PFSK-1 (cell line): ENCODE measurements at regions not wholly inside any gene's neighbourhood (a gene's known extent, or its start where the extent isn't known, plus 50 kb on each side); places are given as distances from the start of the nearest gene placed in this dataset.

Experiments used
- FOXP2 ChIP-seq: optimal IDR thresholded peaks from 2 replicates; pipeline ENCODE3; 2011; ENCODE audit warnings: borderline replicate concordance, control low read depth, inconsistent platforms; ENCODE audit not compliant: insufficient read depth; ENCODE audit errors: extremely low read length, extremely low read depth
- POLR2AphosphoS5 ChIP-seq: IDR thresholded peaks from 2 replicates; pipeline ENCODE4 v1.6.1; 2012; ENCODE audit warnings: low read depth, mild to moderate bottlenecking, control low read depth, low read length, moderate library complexity
- SIN3A ChIP-seq: IDR thresholded peaks from 2 replicates; pipeline ENCODE4 v1.6.1; 2012; ENCODE audit warnings: mild to moderate bottlenecking, low read length, moderate library complexity, borderline replicate concordance; ENCODE audit not compliant: insufficient read depth
- TAF1 ChIP-seq: IDR thresholded peaks from 2 replicates; pipeline ENCODE4 v1.6.1; 2012; ENCODE audit warnings: low read length, control low read depth, borderline replicate concordance; ENCODE audit not compliant: insufficient read depth
- TF ChIP-seq, protein P1 (sequence below), 2 experiments: IDR thresholded peaks; 2 replicates each; pipeline versions ENCODE4 v1.6.1 to v1.8.0; 2011 to 2012; ENCODE audit warnings: low read depth in 2 of 2, low read length in 2 of 2, control low read depth in 1 of 2, inconsistent platforms in 1 of 2, mild to moderate bottlenecking in 1 of 2, moderate library complexity in 1 of 2; ENCODE audit not compliant: insufficient read depth in 1 of 2

DNA sequence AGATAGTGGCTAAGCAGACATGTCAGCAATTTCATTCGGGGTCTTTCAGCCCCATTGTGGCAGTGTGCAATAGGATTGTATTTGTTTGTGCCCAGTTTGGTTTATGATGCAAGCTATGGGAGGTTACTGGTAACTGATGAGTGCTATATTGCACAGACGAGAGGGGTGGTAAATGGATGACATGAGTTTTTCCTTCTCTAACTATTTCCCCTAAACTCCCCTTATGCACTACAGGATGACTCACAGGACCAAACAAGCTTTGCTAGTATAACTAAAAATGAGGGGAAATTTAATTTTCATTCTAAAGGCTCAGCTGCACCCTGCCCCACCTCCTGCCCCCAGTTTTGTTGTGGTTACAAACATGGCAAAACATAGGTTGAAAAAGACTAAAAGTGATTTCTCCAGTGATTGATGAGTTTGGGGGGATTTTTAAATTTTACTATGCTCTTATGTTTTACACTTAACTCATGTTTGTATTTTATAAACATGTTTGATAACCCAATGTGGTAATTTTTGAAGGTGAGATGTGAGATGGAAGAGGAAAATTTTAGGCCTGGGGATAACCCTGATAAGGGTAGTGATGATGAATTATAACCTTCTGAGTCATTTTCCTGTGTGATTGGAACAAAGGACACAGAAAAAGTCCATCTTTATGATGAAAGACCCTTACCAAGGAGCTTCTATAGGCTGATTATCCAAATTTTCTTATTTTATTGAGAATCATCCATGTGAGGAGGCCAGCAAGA, 60.8 kb upstream of the NAMPT start:
- TF ChIP-seq, protein P1, sequence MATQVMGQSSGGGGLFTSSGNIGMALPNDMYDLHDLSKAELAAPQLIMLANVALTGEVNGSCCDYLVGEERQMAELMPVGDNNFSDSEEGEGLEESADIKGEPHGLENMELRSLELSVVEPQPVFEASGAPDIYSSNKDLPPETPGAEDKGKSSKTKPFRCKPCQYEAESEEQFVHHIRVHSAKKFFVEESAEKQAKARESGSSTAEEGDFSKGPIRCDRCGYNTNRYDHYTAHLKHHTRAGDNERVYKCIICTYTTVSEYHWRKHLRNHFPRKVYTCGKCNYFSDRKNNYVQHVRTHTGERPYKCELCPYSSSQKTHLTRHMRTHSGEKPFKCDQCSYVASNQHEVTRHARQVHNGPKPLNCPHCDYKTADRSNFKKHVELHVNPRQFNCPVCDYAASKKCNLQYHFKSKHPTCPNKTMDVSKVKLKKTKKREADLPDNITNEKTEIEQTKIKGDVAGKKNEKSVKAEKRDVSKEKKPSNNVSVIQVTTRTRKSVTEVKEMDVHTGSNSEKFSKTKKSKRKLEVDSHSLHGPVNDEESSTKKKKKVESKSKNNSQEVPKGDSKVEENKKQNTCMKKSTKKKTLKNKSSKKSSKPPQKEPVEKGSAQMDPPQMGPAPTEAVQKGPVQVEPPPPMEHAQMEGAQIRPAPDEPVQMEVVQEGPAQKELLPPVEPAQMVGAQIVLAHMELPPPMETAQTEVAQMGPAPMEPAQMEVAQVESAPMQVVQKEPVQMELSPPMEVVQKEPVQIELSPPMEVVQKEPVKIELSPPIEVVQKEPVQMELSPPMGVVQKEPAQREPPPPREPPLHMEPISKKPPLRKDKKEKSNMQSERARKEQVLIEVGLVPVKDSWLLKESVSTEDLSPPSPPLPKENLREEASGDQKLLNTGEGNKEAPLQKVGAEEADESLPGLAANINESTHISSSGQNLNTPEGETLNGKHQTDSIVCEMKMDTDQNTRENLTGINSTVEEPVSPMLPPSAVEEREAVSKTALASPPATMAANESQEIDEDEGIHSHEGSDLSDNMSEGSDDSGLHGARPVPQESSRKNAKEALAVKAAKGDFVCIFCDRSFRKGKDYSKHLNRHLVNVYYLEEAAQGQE (IDR thresholded peaks at IDR 0.05; ENCODE audit: insufficient read depth in 1 of 2, low read depth in 2 of 2, low read length in 2 of 2), result no peak
- no peak for TF ChIP-seq TAF1
- TF ChIP-seq POLR2AphosphoS5, result no peak
- no peak for TF ChIP-seq SIN3A
- no peak for TF ChIP-seq FOXP2
